Parathyroid adenoma (tissue), 2 donors: ENCODE measurements at regions not wholly inside any gene's neighbourhood (a gene's known extent, or its start where the extent isn't known, plus 50 kb on each side); places are given as distances from the start of the nearest gene placed in this dataset.

Experiments used
- H2AFZ ChIP-seq: fragments of 300-600 bp; sonication (generic); one replicate; pipeline ENCODE4 v1.7.0; 2017; ENCODE audit warnings: antibody characterized with exemption, mild to moderate bottlenecking
- H3K27ac ChIP-seq: fragments of 300-600 bp; sonication (generic); one replicate; pipeline ENCODE4 v1.7.0; 2017
- H3K27me3 ChIP-seq: fragments of 300-600 bp; sonication (generic); one replicate; pipeline ENCODE4 v1.7.0; 2017; ENCODE audit warnings: low read length; ENCODE audit not compliant: control insufficient read depth, insufficient read depth
- H3K36me3 ChIP-seq: fragments of 300-600 bp; sonication (generic); one replicate; pipeline ENCODE4 v1.7.0; 2017; ENCODE audit warnings: low read length; ENCODE audit not compliant: control insufficient read depth, insufficient read depth
- H3K4me1 ChIP-seq: fragments of 300-600 bp; sonication (generic); one replicate; pipeline ENCODE4 v1.7.0; 2017; ENCODE audit warnings: control low read depth
- H3K4me2 ChIP-seq: fragments of 300-600 bp; sonication (generic); one replicate; pipeline ENCODE4 v1.7.0; 2017; ENCODE audit warnings: low read length
- H3K4me3 ChIP-seq: fragments of 300-600 bp; sonication (generic); one replicate; pipeline ENCODE4 v1.7.0; 2017; ENCODE audit warnings: low read depth, low read length
- H3K79me2 ChIP-seq: fragments of 300-600 bp; sonication (generic); one replicate; pipeline ENCODE4 v1.7.0; 2017; ENCODE audit warnings: control low read depth
- H3K9ac ChIP-seq: fragments of 300-600 bp; sonication (generic); one replicate; pipeline ENCODE4 v1.7.0; 2017; ENCODE audit warnings: mild to moderate bottlenecking
- H3K9me3 ChIP-seq: fragments of 300-600 bp; sonication (generic); one replicate; pipeline ENCODE4 v1.7.0; 2017; ENCODE audit warnings: low read length; ENCODE audit not compliant: control insufficient read depth
- CTCF ChIP-seq: fragments of 300-600 bp; sonication (generic); IDR thresholded peaks from one replicate; pipeline ENCODE4 v1.7.0; 2017; ENCODE audit warnings: antibody characterized with exemption, mild to moderate bottlenecking
- donor health status: primary hyperparathyroidism.

GRCh38 chr1:199758626-199759255, 268.8 kb upstream of the NR5A2 start:
- Histone ChIP-seq H3K79me2 (no peaks in the 10 kb centered on the region), H3K4me2 (no peak overlapping the region), H3K9ac (no peak overlapping the region), H3K27me3 (no peaks in the 10 kb centered on the region), H3K4me3 (no peak overlapping the region), H3K27ac (no peak overlapping the region), H2AFZ (no peak overlapping the region), H3K36me3 (no peaks in the 10 kb centered on the region), H3K9me3 (no peaks in the 10 kb centered on the region), H3K4me1 (no peaks in the 10 kb centered on the region)
- no peak for TF ChIP-seq CTCF

GRCh38 chr1:199759268-199759730, 268.2 kb upstream of the NR5A2 start:
- no peaks in the 10 kb centered on the region for H3K27me3 ChIP-seq
- no peak for TF ChIP-seq CTCF
- H3K36me3 ChIP-seq: no peaks in the 10 kb centered on the region
- H3K4me3 ChIP-seq: no peak overlapping the region
- no peak overlapping the region for H3K27ac ChIP-seq
- H3K9me3 ChIP-seq: no peaks in the 10 kb centered on the region
- no peaks in the 10 kb centered on the region for H3K4me1 ChIP-seq
- no peak overlapping the region for H3K9ac ChIP-seq
- H3K4me2 ChIP-seq: no peak overlapping the region
- no peak overlapping the region for H2AFZ ChIP-seq
- H3K79me2 ChIP-seq: no peaks in the 10 kb centered on the region

GRCh38 chr1:199762572-199762971, 264.9 kb upstream of the NR5A2 start:
- Histone ChIP-seq H3K9me3 (no peaks in the 10 kb centered on the region), H3K27ac (no peak overlapping the region), H3K36me3 (no peaks in the 10 kb centered on the region), H3K4me2 (no peak overlapping the region), H3K4me1 (no peaks in the 10 kb centered on the region), H3K27me3 (no peaks in the 10 kb centered on the region), H3K9ac (no peak overlapping the region), H3K79me2 (no peaks in the 10 kb centered on the region), H2AFZ (no peak overlapping the region), H3K4me3 (no peak overlapping the region)
- no peak for TF ChIP-seq CTCF

GRCh38 chr1:199766218-199766792, 261.2 kb upstream of the NR5A2 start:
- no peaks in the 10 kb centered on the region for H3K4me1 ChIP-seq
- no peak overlapping the region for H3K4me2 ChIP-seq
- H3K27me3 ChIP-seq: no peaks in the 10 kb centered on the region
- no peak overlapping the region for H3K27ac ChIP-seq
- H3K4me3 ChIP-seq: no peak overlapping the region
- no peaks in the 10 kb centered on the region for H3K9me3 ChIP-seq
- H3K9ac ChIP-seq: no peak overlapping the region
- no peak overlapping the region for H2AFZ ChIP-seq
- no peak for TF ChIP-seq CTCF
- no peaks in the 10 kb centered on the region for H3K79me2 ChIP-seq
- no peaks in the 10 kb centered on the region for H3K36me3 ChIP-seq

GRCh38 chr1:199767700-199768099, 259.8 kb upstream of the NR5A2 start:
- no peaks in the 10 kb centered on the region for H3K4me1 ChIP-seq
- no peaks in the 10 kb centered on the region for H3K27me3 ChIP-seq
- H3K9me3 ChIP-seq: no peaks in the 10 kb centered on the region
- H3K9ac ChIP-seq: no peak overlapping the region
- H3K79me2 ChIP-seq: no peaks in the 10 kb centered on the region
- no peak overlapping the region for H3K27ac ChIP-seq
- no peak for TF ChIP-seq CTCF
- H2AFZ ChIP-seq: no peak overlapping the region
- no peaks in the 10 kb centered on the region for H3K36me3 ChIP-seq
- no peak overlapping the region for H3K4me3 ChIP-seq
- H3K4me2 ChIP-seq: no peak overlapping the region
